IMR-90 (cell line): ENCODE measurements at regions not wholly inside any gene's neighbourhood (a gene's known extent, or its start where the extent isn't known, plus 50 kb on each side); places are given as distances from the start of the nearest gene placed in this dataset.

ENCODE experiments used
- ATAC-seq: fragments of 200-7000 bp; cut with Tn5 transposase; 2 replicates; pipeline ENCODE4 v1.9.1; 2020; ENCODE audit warnings: low read depth, mild to moderate bottlenecking, moderate library complexity
- BruUV-seq: library from RNA; stranded (reverse); fragments of 400-500 nt; replicated peaks from 2 replicates; lab custom pipeline; 2021; lab: Mats Ljungman, UMichigan
- CTCF ChIA-PET: fragments of 300-600 bp; formaldehyde crosslinking; extraction: SDS; loops from one replicate; lab custom pipeline; 2021; ENCODE audit warnings: antibody characterized with exemption; lab: Yijun Ruan, JAX
- POLR2A ChIA-PET: fragments of 300-600 bp; sonication (Branson Sonifier 250); formaldehyde crosslinking; loops from one replicate; lab custom pipeline; 2022; ENCODE audit warnings: antibody characterized with exemption; ENCODE audit not compliant: unreplicated experiment; lab: Charles Lee
- DNase-seq: peaks from one replicate; pipeline ENCODE4 v3.0.0; 2013
- H2AFZ ChIP-seq: replicated peaks from 2 replicates; pipeline ENCODE3; 2013; ENCODE audit warnings: low read length, mild to moderate bottlenecking; ENCODE audit not compliant: poor library complexity
- H2AK5ac ChIP-seq: 2 replicates; pipeline ENCODE4 v1.6.1; 2013; ENCODE audit warnings: low read depth, low read length, inconsistent platforms
- H2AK9ac ChIP-seq: replicated peaks from 2 replicates; pipeline ENCODE3; 2013; ENCODE audit warnings: mild to moderate bottlenecking, low read depth, low read length, moderate library complexity; ENCODE audit not compliant: poor library complexity
- H2BK120ac ChIP-seq: 2 replicates; pipeline ENCODE4 v1.6.1; 2013; ENCODE audit warnings: low read depth, low read length, inconsistent platforms
- H2BK15ac ChIP-seq: 3 replicates; pipeline ENCODE4 v1.6.1; 2013; ENCODE audit warnings: low read depth, low read length, inconsistent platforms
- H2BK20ac ChIP-seq: 2 replicates; pipeline ENCODE4 v1.6.1; 2013; ENCODE audit warnings: low read depth, mild to moderate bottlenecking, inconsistent platforms, low read length, moderate library complexity
- H2BK5ac ChIP-seq: 2 replicates; pipeline ENCODE4 v1.6.1; 2013; ENCODE audit warnings: mild to moderate bottlenecking, low read depth, low read length, inconsistent platforms; ENCODE audit not compliant: poor library complexity, severe bottlenecking
- H3K14ac ChIP-seq: replicated peaks from 2 replicates; pipeline ENCODE4 v1.6.1; 2013; ENCODE audit warnings: low read depth, low read length, inconsistent platforms
- H3K18ac ChIP-seq: 2 replicates; pipeline ENCODE4 v1.6.1; 2013; ENCODE audit warnings: low read depth, low read length, control low read depth
- H3K23ac ChIP-seq: 2 replicates; pipeline ENCODE4 v1.6.1; 2013; ENCODE audit warnings: low read depth, low read length, inconsistent platforms
- H3K27ac ChIP-seq: 2 replicates; pipeline ENCODE4 v1.5.1; 2013; ENCODE audit warnings: mild to moderate bottlenecking, control low read depth, low read length; ENCODE audit not compliant: insufficient read depth
- H3K27me3 ChIP-seq: 2 replicates; pipeline ENCODE4 v1.6.1; 2013; ENCODE audit warnings: low read length; ENCODE audit not compliant: control insufficient read depth, insufficient read depth
- H3K36me3 ChIP-seq: 2 replicates; pipeline ENCODE4 v1.6.1; 2013; ENCODE audit warnings: low read length, mixed read lengths; ENCODE audit not compliant: control insufficient read depth, insufficient read depth
- H3K4ac ChIP-seq: 2 replicates; pipeline ENCODE4 v1.6.1; 2013; ENCODE audit warnings: low read depth, low read length, inconsistent platforms
- H3K4me1 ChIP-seq: 2 replicates; pipeline ENCODE4 v1.6.1; 2013; ENCODE audit warnings: low read length, mixed read lengths; ENCODE audit not compliant: control insufficient read depth, insufficient read depth
- H3K4me2 ChIP-seq: 2 replicates; pipeline ENCODE4 v1.6.1; 2013; ENCODE audit warnings: low read depth, mild to moderate bottlenecking, control low read depth, low read length, moderate library complexity
- H3K4me3 ChIP-seq: 2 replicates; pipeline ENCODE4 v1.5.1; 2013; ENCODE audit warnings: low read depth, mild to moderate bottlenecking, control low read depth, low read length, moderate library complexity; ENCODE audit not compliant: insufficient read depth
- H3K56ac ChIP-seq: 2 replicates; pipeline ENCODE4 v1.6.1; 2013; ENCODE audit warnings: low read length, inconsistent platforms; ENCODE audit not compliant: insufficient read depth; ENCODE audit errors: extremely low read depth
- H3K79me1 ChIP-seq, 2 experiments: 2 replicates each; pipeline ENCODE4 v1.6.1; 2013; ENCODE audit warnings: low read length in 2 of 2, inconsistent platforms in 1 of 2, low read depth in 1 of 2
- H3K9ac ChIP-seq: 2 replicates; pipeline ENCODE4 v1.6.1; 2013; ENCODE audit warnings: low read depth, low read length, control low read depth
- H3K9me1 ChIP-seq: 2 replicates; pipeline ENCODE4 v1.6.1; 2013; ENCODE audit warnings: low read length, inconsistent platforms; ENCODE audit not compliant: insufficient read depth
- H3K9me3 ChIP-seq: 2 replicates; pipeline ENCODE4 v1.6.1; 2013; ENCODE audit warnings: low read length; ENCODE audit not compliant: control insufficient read depth, insufficient read depth
- H4K20me1 ChIP-seq: 2 replicates; pipeline ENCODE4 v1.6.1; 2013; ENCODE audit warnings: low read length, inconsistent platforms; ENCODE audit not compliant: insufficient read depth
- H4K5ac ChIP-seq: 2 replicates; pipeline ENCODE4 v1.6.1; 2013; ENCODE audit warnings: mild to moderate bottlenecking, low read depth, low read length, control low read depth
- H4K8ac ChIP-seq, 2 experiments: 2 replicates each; pipeline ENCODE4 v1.6.1; 2013; ENCODE audit warnings: low read depth in 2 of 2, low read length in 2 of 2, control low read depth in 1 of 2, inconsistent platforms in 1 of 2
- H4K91ac ChIP-seq: 2 replicates; pipeline ENCODE4 v1.6.1; 2013; ENCODE audit warnings: low read depth, low read length, inconsistent platforms; ENCODE audit not compliant: insufficient read depth
- BHLHE40 ChIP-seq: fragments of 150-350 bp; IDR thresholded peaks from 2 replicates; pipeline ENCODE4 v1.6.1; 2016; ENCODE audit warnings: mild to moderate bottlenecking, low read depth, low read length
- CEBPB ChIP-seq: IDR thresholded peaks from 2 replicates; pipeline ENCODE4 v1.6.1; 2012; ENCODE audit warnings: low read depth, low read length, improper control_type of control experiment
- CHD1 ChIP-seq: IDR thresholded peaks from 2 replicates; pipeline ENCODE4 v1.6.1; 2012; ENCODE audit warnings: low read depth, low read length, improper control_type of control experiment
- CTCF ChIP-seq: conservative IDR thresholded peaks from 2 replicates; pipeline ENCODE4 v1.5.1; 2012; ENCODE audit warnings: mild to moderate bottlenecking, low read depth, low read length, improper control_type of control experiment
- ELK1 ChIP-seq: fragments of 150-350 bp; IDR thresholded peaks from 2 replicates; pipeline ENCODE4 v1.6.1; 2016; ENCODE audit warnings: low read depth, mild to moderate bottlenecking, low read length, moderate library complexity, borderline replicate concordance
- FOS ChIP-seq: fragments of 150-350 bp; IDR thresholded peaks from 2 replicates; pipeline ENCODE4 v1.6.1; 2016; ENCODE audit warnings: low read depth, low read length
- MAFK ChIP-seq: IDR thresholded peaks from 2 replicates; pipeline ENCODE4 v1.6.1; 2012; ENCODE audit warnings: low read depth, low read length, improper control_type of control experiment
- MAZ ChIP-seq: IDR thresholded peaks from 2 replicates; pipeline ENCODE4 v1.6.1; 2012; ENCODE audit warnings: low read depth, mild to moderate bottlenecking, low read length, improper control_type of control experiment, moderate library complexity, borderline replicate concordance
- MXI1 ChIP-seq: IDR thresholded peaks from 2 replicates; pipeline ENCODE4 v1.6.1; 2012; ENCODE audit warnings: low read depth, mild to moderate bottlenecking, low read length, moderate library complexity, borderline replicate concordance
- NFE2L2 ChIP-seq: fragments of 150-350 bp; IDR thresholded peaks from 2 replicates; pipeline ENCODE4 v1.6.1; 2016; ENCODE audit warnings: low read depth, mild to moderate bottlenecking, low read length
- POLR2A ChIP-seq: IDR thresholded peaks from 2 replicates; pipeline ENCODE4 v1.6.1; 2012; ENCODE audit warnings: mild to moderate bottlenecking, low read depth, low read length
- RAD21 ChIP-seq: IDR thresholded peaks from 2 replicates; pipeline ENCODE4 v1.6.1; 2012; ENCODE audit warnings: low read length, improper control_type of control experiment
- RCOR1 ChIP-seq: IDR thresholded peaks from 2 replicates; pipeline ENCODE4 v1.6.1; 2012; ENCODE audit warnings: mild to moderate bottlenecking, low read length, improper control_type of control experiment; ENCODE audit not compliant: insufficient replicate concordance
- RFX5 ChIP-seq: IDR thresholded peaks from 2 replicates; pipeline ENCODE4 v1.8.0; 2012; ENCODE audit warnings: low read depth, mild to moderate bottlenecking, low read length, moderate library complexity
- SMC3 ChIP-seq: fragments of 150-350 bp; IDR thresholded peaks from 2 replicates; pipeline ENCODE4 v1.6.1; 2016; ENCODE audit warnings: low read depth, mild to moderate bottlenecking, antibody characterized with exemption, low read length, moderate library complexity
- USF2 ChIP-seq: fragments of 150-350 bp; IDR thresholded peaks from 2 replicates; pipeline ENCODE4 v1.6.1; 2017; ENCODE audit warnings: mild to moderate bottlenecking, antibody characterized with exemption, low read length, low read depth
- WGBS, 2 experiments: methylation state at CpG; one replicate each; pipeline versions ENCODE4 v1.1.5 to v1.1.7; 2013; ENCODE audit warnings: missing lambda C conversion rate in 2 of 2; ENCODE audit not compliant: insufficient read length in 1 of 2; ENCODE audit errors: extremely low coverage in 2 of 2; 5-methylcytosine and 5-hydroxymethylcytosine counted together
- dilution Hi-C: fragments of 300-500 bp; cut with HindIII; formaldehyde crosslinking; loops from one replicate; pipeline ENCODE4 v1.14.3; 2018; ENCODE audit warnings: low sequenced_read_pairs; ENCODE audit not compliant: unreplicated experiment
- in situ Hi-C: fragments of 300-500 bp; cut with MboI; formaldehyde crosslinking; loops from 3 replicates; pipeline ENCODE4 v1.14.3; 2019; ENCODE audit warnings: low sequenced_read_pairs, inconsistent platforms, mixed read lengths
- intact Hi-C: fragments of 100-400 bp; cut with micrococcal nuclease; formaldehyde crosslinking; loops from 2 replicates; pipeline ENCODE4 v1.10.0; 2022

- Histone ChIP-seq H3K9ac (no peak overlapping the region), H3K4ac (no peak overlapping the region), H2BK15ac (no peak overlapping the region), H2BK120ac (no peak overlapping the region), H2BK5ac (no peak overlapping the region), H3K4me2 (no peak overlapping the region), H4K8ac (no peak overlapping the region), H3K27me3 (no peaks in the 10 kb centered on the region), H3K56ac (no peak overlapping the region), H3K9me3 (no peaks in the 10 kb centered on the region), H3K36me3 (no peaks in the 10 kb centered on the region), H2AK9ac (no peak overlapping the region), H3K4me3 (no peak overlapping the region), H3K9me1 (no peaks in the 10 kb centered on the region), H3K79me1 (no peaks in the 10 kb centered on the region), H2AK5ac (no peak overlapping the region), H4K5ac (no peak overlapping the region), H3K27ac (no peak overlapping the region), H3K18ac (no peak overlapping the region), H2AFZ (no peak overlapping the region), H4K20me1 (no peaks in the 10 kb centered on the region), H3K23ac (no peak overlapping the region), H3K4me1 (no peaks in the 10 kb centered on the region), H2BK20ac (no peak overlapping the region), H3K14ac (no peak overlapping the region), H4K91ac (no peak overlapping the region)
- DNase-seq = no peak
- no peak for ATAC-seq
- in situ Hi-C loops = no loop called here
- intact Hi-C loops = no loop called here
- CTCF ChIA-PET = interaction anchor here (0.6 kb wide), 1 partner anchor 452 kb away, joined by 3 read pairs; no protein-coding TSS in a partner anchor
- TF ChIP-seq CEBPB (no peak), RAD21 (no peak), RCOR1 (no peak), NFE2L2 (no peak), BHLHE40 (no peak), RFX5 (no peak), MXI1 (no peak), MAFK (no peak), SMC3 (no peak), USF2 (no peak), CHD1 (no peak), POLR2A (no peak), ELK1 (no peak), MAZ (no peak), CTCF (no peak), FOS (no peak)
- POLR2A ChIA-PET = no interaction called here
- dilution Hi-C loops = no loop called here
- no CpG with 5 or more reads among the region's 1 CpG for WGBS, 2 experiments
- BruUV-seq = no TSS peak
Observed at GRCh38 chr1:42096554-42096953, 56.7 kb upstream of the GUCA2B start.
